Glomerular endothelial cell (primary cell): ENCODE measurements at regions not wholly inside any gene's neighbourhood (a gene's known extent, or its start where the extent isn't known, plus 50 kb on each side); places are given as distances from the start of the nearest gene placed in this dataset.
"Not testable (repeated sequence)": the region's sequence is repeated elsewhere in the genome, so short reads cannot be mapped to it uniquely, and the experiment has no call there.

ENCODE experiments used
- DNase-seq: peaks from one replicate; pipeline ENCODE4 v3.0.0-alpha.2; 2011; ENCODE audit warnings: low read depth, low spot score; ENCODE audit errors: extremely low read depth

GRCh38 chr20:53803492-53804155 lies 210.0 kb upstream of the ZNF217 start:
- no peak for DNase-seq

GRCh38 chr20:53801609-53802370 lies 208.2 kb upstream of the ZNF217 start:
- no peak for DNase-seq

GRCh38 chr20:53800883-53801604 lies 207.4 kb upstream of the ZNF217 start:
- no peak for DNase-seq

GRCh38 chr20:53800418-53800817 lies 206.8 kb upstream of the ZNF217 start:
- DNase-seq = no peak

GRCh38 chr20:53797085-53797484 lies 203.4 kb upstream of the ZNF217 start:
- no peak for DNase-seq

- no peak for DNase-seq
Measured at GRCh38 chr20:53795170-53795569, 201.5 kb upstream of the ZNF217 start.

GRCh38 chr20:53794529-53795115 lies 201.0 kb upstream of the ZNF217 start:
- no peak for DNase-seq

- no peak for DNase-seq
Measured at GRCh38 chr20:53793783-53794383, 200.2 kb upstream of the ZNF217 start.

- no peak for DNase-seq
Measured at GRCh38 chr20:53792946-53793536, 199.4 kb upstream of the ZNF217 start.

GRCh38 chr20:53789989-53790675 lies 196.5 kb upstream of the ZNF217 start:
- DNase-seq = no peak

GRCh38 chr20:53788253-53789022 lies 194.8 kb upstream of the ZNF217 start:
- no peak for DNase-seq

- DNase-seq = not testable (repeated sequence)
Measured at GRCh38 chr20:53787491-53787931, 193.9 kb upstream of the ZNF217 start.

- DNase-seq = no peak
Measured at GRCh38 chr20:53786445-53787267, 193.0 kb upstream of the ZNF217 start.

GRCh38 chr20:53786071-53786444 lies 192.4 kb upstream of the ZNF217 start:
- DNase-seq = no peak

GRCh38 chr20:53785320-53785719 lies 191.7 kb upstream of the ZNF217 start:
- no peak for DNase-seq

GRCh38 chr20:53783768-53784167 lies 190.1 kb upstream of the ZNF217 start:
- no peak for DNase-seq

- DNase-seq = no peak
Measured at GRCh38 chr20:53782612-53783246, 189.1 kb upstream of the ZNF217 start.

GRCh38 chr20:53779822-53780221 lies 186.2 kb upstream of the ZNF217 start:
- DNase-seq = no peak
